BLaER1 (cell line): ENCODE measurements at regions not wholly inside any gene's neighbourhood (a gene's known extent, or its start where the extent isn't known, plus 50 kb on each side); places are given as distances from the start of the nearest gene placed in this dataset.

Source experiments
- H3K27ac ChIP-seq: shearing (Covaris generic); formaldehyde crosslinking; 2 replicates; pipeline ENCODE4 v1.8.1; 2022
- H3K27me3 ChIP-seq: shearing (Covaris generic); formaldehyde crosslinking; 2 replicates; pipeline ENCODE4 v1.8.1; 2022
- H3K36me3 ChIP-seq: shearing (Covaris generic); formaldehyde crosslinking; 2 replicates; pipeline ENCODE4 v1.8.1; 2022
- H3K4me1 ChIP-seq: shearing (Covaris generic); formaldehyde crosslinking; 2 replicates; pipeline ENCODE4 v1.8.1; 2022
- H3K4me2 ChIP-seq: shearing (Covaris generic); formaldehyde crosslinking; 2 replicates; pipeline ENCODE4 v1.8.1; 2022
- H3K4me3 ChIP-seq: shearing (Covaris generic); formaldehyde crosslinking; 2 replicates; pipeline ENCODE4 v1.8.1; 2022
- H3K9ac ChIP-seq: shearing (Covaris generic); formaldehyde crosslinking; 2 replicates; pipeline ENCODE4 v1.8.1; 2022
- H3K9me3 ChIP-seq: shearing (Covaris generic); formaldehyde crosslinking; 2 replicates; pipeline ENCODE4 v1.8.1; 2022
- H4K20me1 ChIP-seq: shearing (Covaris generic); formaldehyde crosslinking; 2 replicates; pipeline ENCODE4 v1.8.1; 2022
- Cebpa-rat ChIP-seq: shearing (Covaris generic); IDR thresholded peaks from 2 replicates; pipeline ENCODE4 v1.8.1; 2022

GRCh38 chr19:13610039-13610691, 103.9 kb upstream of the CACNA1A start:
- Histone ChIP-seq H4K20me1 (no peaks in the 10 kb centered on the region), H3K4me2 (no peak overlapping the region), H3K9me3 (no peaks in the 10 kb centered on the region), H3K4me3 (no peak overlapping the region), H3K4me1 (no peaks in the 10 kb centered on the region), H3K27ac (no peak overlapping the region), H3K27me3 (no peaks in the 10 kb centered on the region), H3K36me3 (no peaks in the 10 kb centered on the region), H3K9ac (no peak overlapping the region)
- no peak for TF ChIP-seq Cebpa-rat

GRCh38 chr19:13606156-13606555, 99.9 kb upstream of the CACNA1A start:
- Histone ChIP-seq H3K4me2 (no peak overlapping the region), H3K9me3 (no peaks in the 10 kb centered on the region), H3K27me3 (no peaks in the 10 kb centered on the region), H3K27ac (no peak overlapping the region), H3K36me3 (no peaks in the 10 kb centered on the region), H4K20me1 (no peaks in the 10 kb centered on the region), H3K4me3 (no peak overlapping the region), H3K4me1 (no peaks in the 10 kb centered on the region), H3K9ac (no peak overlapping the region)
- no peak for TF ChIP-seq Cebpa-rat

GRCh38 chr19:13604902-13605586, 98.8 kb upstream of the CACNA1A start:
- H3K9ac ChIP-seq = no peak overlapping the region
- no peak overlapping the region for H3K4me2 ChIP-seq
- H4K20me1 ChIP-seq = no peaks in the 10 kb centered on the region
- no peaks in the 10 kb centered on the region for H3K27me3 ChIP-seq
- no peak overlapping the region for H3K4me3 ChIP-seq
- H3K9me3 ChIP-seq = no peaks in the 10 kb centered on the region
- no peaks in the 10 kb centered on the region for H3K36me3 ChIP-seq
- H3K27ac ChIP-seq = no peak overlapping the region
- no peaks in the 10 kb centered on the region for H3K4me1 ChIP-seq
- TF ChIP-seq Cebpa-rat = no peak

GRCh38 chr19:13600802-13601201, 94.5 kb upstream of the CACNA1A start:
- Histone ChIP-seq H3K4me1 (peaks cover 3% of the 10 kb centered on the region; the same call in 1 of the 2 replicates), H3K36me3 (no peaks in the 10 kb centered on the region), H3K4me3 (no peak overlapping the region), H3K4me2 (no peak overlapping the region), H3K9ac (no peak overlapping the region), H3K27me3 (no peaks in the 10 kb centered on the region), H4K20me1 (no peaks in the 10 kb centered on the region), H3K27ac (no peak overlapping the region), H3K9me3 (no peaks in the 10 kb centered on the region)
- TF ChIP-seq Cebpa-rat = no peak

- Histone ChIP-seq H3K36me3 (no peaks in the 10 kb centered on the region), H3K9ac (no peak overlapping the region), H3K4me2 (no peak overlapping the region), H3K27ac (no peak overlapping the region), H3K9me3 (no peaks in the 10 kb centered on the region), H3K4me1 (peaks cover 3% of the 10 kb centered on the region; the same call in 1 of the 2 replicates), H3K4me3 (no peak overlapping the region), H3K27me3 (no peaks in the 10 kb centered on the region), H4K20me1 (no peaks in the 10 kb centered on the region)
- no peak for TF ChIP-seq Cebpa-rat
These were observed 93.8 kb upstream of the CACNA1A start for GRCh38 chr19:13600091-13600490.

GRCh38 chr19:13599681-13600080, 93.4 kb upstream of the CACNA1A start:
- Histone ChIP-seq H3K4me1 (peaks cover 3% of the 10 kb centered on the region; the same call in 1 of the 2 replicates), H3K9me3 (no peaks in the 10 kb centered on the region), H3K27me3 (no peaks in the 10 kb centered on the region), H3K36me3 (no peaks in the 10 kb centered on the region), H3K4me3 (no peak overlapping the region), H3K9ac (no peak overlapping the region), H3K4me2 (no peak overlapping the region), H4K20me1 (no peaks in the 10 kb centered on the region), H3K27ac (no peak overlapping the region)
- TF ChIP-seq Cebpa-rat = no peak

GRCh38 chr19:13598098-13598497, 91.8 kb upstream of the CACNA1A start:
- TF ChIP-seq Cebpa-rat = no peak
- H3K4me2 ChIP-seq = no peak overlapping the region

GRCh38 chr19:13597640-13598039, 91.4 kb upstream of the CACNA1A start:
- no peak overlapping the region for H3K27ac ChIP-seq
- no peaks in the 10 kb centered on the region for H3K9me3 ChIP-seq
- no peak overlapping the region for H3K9ac ChIP-seq
- no peaks in the 10 kb centered on the region for H3K27me3 ChIP-seq
- no peaks in the 10 kb centered on the region for H4K20me1 ChIP-seq
- H3K36me3 ChIP-seq = no peaks in the 10 kb centered on the region
- no peak overlapping the region for H3K4me2 ChIP-seq
- no peak for TF ChIP-seq Cebpa-rat
- no peak overlapping the region for H3K4me3 ChIP-seq
- H3K4me1 ChIP-seq = peaks cover 3% of the 10 kb centered on the region; the same call in 1 of the 2 replicates

More at GRCh38 chr19:13598098-13598497, 91.8 kb upstream of the CACNA1A start:
- Histone ChIP-seq H3K36me3 (no peaks in the 10 kb centered on the region), H4K20me1 (no peaks in the 10 kb centered on the region), H3K9me3 (no peaks in the 10 kb centered on the region), H3K27me3 (no peaks in the 10 kb centered on the region), H3K4me3 (no peak overlapping the region), H3K9ac (no peak overlapping the region), H3K27ac (no peak overlapping the region), H3K4me1 (peaks cover 3% of the 10 kb centered on the region; the same call in 1 of the 2 replicates)

- Histone ChIP-seq H3K9ac (no peak overlapping the region), H3K4me3 (no peak overlapping the region), H3K4me2 (peak overlapping the region; percentile 40; the same call in 1 of the 2 replicates), H3K27ac (no peak overlapping the region), H4K20me1 (no peaks in the 10 kb centered on the region), H3K9me3 (no peaks in the 10 kb centered on the region), H3K4me1 (no peaks in the 10 kb centered on the region), H3K36me3 (no peaks in the 10 kb centered on the region), H3K27me3 (no peaks in the 10 kb centered on the region)
- no peak for TF ChIP-seq Cebpa-rat
These were observed 82.9 kb upstream of the CACNA1A start for GRCh38 chr19:13588957-13589833.

GRCh38 chr19:13585512-13585911, 79.2 kb upstream of the CACNA1A start:
- no peak for TF ChIP-seq Cebpa-rat
- no peak overlapping the region for H3K4me2 ChIP-seq
- H4K20me1 ChIP-seq = no peaks in the 10 kb centered on the region
- no peaks in the 10 kb centered on the region for H3K27me3 ChIP-seq
- H3K36me3 ChIP-seq = no peaks in the 10 kb centered on the region
- no peaks in the 10 kb centered on the region for H3K9me3 ChIP-seq
- H3K4me3 ChIP-seq = no peak overlapping the region
- H3K27ac ChIP-seq = no peak overlapping the region
- H3K9ac ChIP-seq = no peak overlapping the region
- H3K4me1 ChIP-seq = no peaks in the 10 kb centered on the region
